ENCODE measurements at regions not wholly inside any gene's neighbourhood (a gene's known extent, or its start where the extent isn't known, plus 50 kb on each side); places are given as distances from the start of the nearest gene placed in this dataset.

GRCh38 chr4:12144051-12144450 is 715.4 kb upstream of the HS3ST1 start:
- FAIRE-seq (no peak), DNase-seq (ENCODE audit: low read depth in 1 of 2, low spot score in 2 of 2) (no peak)
- Histone ChIP-seq H3K27me3 (replicated peaks in 1 of 4; ENCODE audit: control insufficient read depth in 3 of 4, extremely low read depth in 1 of 4, insufficient read depth in 3 of 4, low read length in 3 of 4) (no peaks in the 10 kb centered on the region), H4K5ac (ENCODE audit: insufficient read length, low read depth, low read length) (no peak overlapping the region), H3K14ac (ENCODE audit: insufficient read length) (no peak overlapping the region), H3K9me3 (ENCODE audit: insufficient read depth in 2 of 2, low read depth in 1 of 2, low read length in 1 of 2) (no peaks in the 10 kb centered on the region), H3K27ac (ENCODE audit: low read depth, low read length) (no peak overlapping the region), H3K79me2 (ENCODE audit: control insufficient read depth in 1 of 2, insufficient read depth in 2 of 2, low read length in 2 of 2) (no peaks in the 10 kb centered on the region), H3K18ac (ENCODE audit: extremely low read depth, low read length) (no peak overlapping the region), H2BK120ac (replicated peaks; ENCODE audit: low read depth, low read length) (no peak overlapping the region), H4K8ac (ENCODE audit: extremely low read depth, insufficient read depth, low read length) (no peak overlapping the region), H3K4me2 (ENCODE audit: insufficient read depth in 1 of 2, low read depth in 2 of 2, low read length in 2 of 2) (no peak overlapping the region), H3K79me1 (ENCODE audit: low read depth, low read length) (no peaks in the 10 kb centered on the region), H3K23ac (ENCODE audit: insufficient read length) (no peak overlapping the region), H2BK5ac (ENCODE audit: low read depth, low read length) (no peak overlapping the region), H2AK5ac (ENCODE audit: low read depth, low read length) (no peak overlapping the region), H3K56ac (replicated peaks; ENCODE audit: insufficient read length, low read depth, low read length) (no peak overlapping the region), H4K91ac (replicated peaks; ENCODE audit: insufficient read length, low read length) (no peak overlapping the region), H3K4me3 (ENCODE audit: extremely low read depth in 1 of 4, insufficient read depth in 2 of 4, low read depth in 3 of 4, low read length in 4 of 4) (no peak overlapping the region), H3K4ac (replicated peaks; ENCODE audit: insufficient read length, low read depth, low read length) (no peak overlapping the region), H2BK15ac (ENCODE audit: low read length) (no peak overlapping the region), H4K20me1 (replicated peaks in 1 of 2; ENCODE audit: control insufficient read depth in 1 of 2, insufficient read depth in 2 of 2, low read length in 2 of 2) (no peaks in the 10 kb centered on the region), H2AFZ (ENCODE audit: low read length) (no peak overlapping the region), H2BK20ac (ENCODE audit: low read length) (no peak overlapping the region), H3K23me2 (ENCODE audit: low read depth, low read length) (no peaks in the 10 kb centered on the region), H3K4me1 (replicated peaks in 1 of 4; ENCODE audit: control insufficient read depth in 3 of 4, insufficient read depth in 4 of 4, low read length in 3 of 4) (peaks cover 0 to 4% (median 0%) of the 10 kb centered on the region in 4 experiments; a peak in 3 of 7 replicates), H3K36me3 (ENCODE audit: control insufficient read depth in 2 of 4, insufficient read depth in 4 of 4, low read length in 3 of 4) (no peaks in the 10 kb centered on the region), H2BK12ac (ENCODE audit: low read depth, low read length) (no peak overlapping the region), H3K9ac (replicated peaks in 1 of 4; ENCODE audit: extremely low read depth in 1 of 4, low read depth in 3 of 4, low read length in 3 of 4) (no peak overlapping the region)
- POLR2A ChIA-PET (ENCODE audit: partially characterized antibody): no interaction called here
- CTCF ChIA-PET (ENCODE audit: partially characterized antibody): no interaction called here
- WGBS, 2 experiments (ENCODE audit: extremely low coverage in 1 of 2, insufficient coverage in 1 of 2, insufficient read length in 1 of 2, insufficient replicate concordance in 2 of 2, low coverage in 1 of 2, low lambda C conversion rate in 2 of 2, missing lambda C conversion rate in 1 of 2): 93% methylated on average over 2 of the region's 2 CpGs; no CpG with 5 or more reads in 1 of the 2 experiments
- no peak for TF ChIP-seq CHD7 (IDR thresholded peaks at IDR 0.05; ENCODE audit: insufficient replicate concordance, low read length)
